ENCODE measurements at regions not wholly inside any gene's neighbourhood (a gene's known extent, or its start where the extent isn't known, plus 50 kb on each side); places are given as distances from the start of the nearest gene placed in this dataset.

DNA sequence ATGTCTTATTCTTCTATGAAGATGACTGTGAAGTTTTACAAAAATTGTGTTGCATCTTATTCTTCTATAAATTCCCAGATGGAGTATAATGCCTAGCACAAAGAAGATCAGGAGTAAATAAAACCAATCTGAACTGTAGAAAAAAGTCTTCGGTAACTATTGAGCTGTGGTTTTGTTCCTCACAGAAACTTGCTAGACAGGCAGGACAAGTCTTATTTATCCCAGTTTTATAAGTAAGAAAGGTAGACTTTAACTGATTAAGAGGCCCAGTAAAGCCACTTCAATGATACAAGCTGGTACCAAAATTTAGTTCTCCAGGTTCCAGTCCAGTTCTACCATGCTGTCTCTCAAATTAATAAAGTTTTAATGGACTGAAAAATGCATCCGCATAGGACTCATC lies 526.7 kb upstream of the SETBP1 start:
- DNase-seq, result no peak
- no peak for TF ChIP-seq CTCF (IDR thresholded peaks at IDR 0.05; ENCODE audit: low read depth, low read length, missing control alignments)
- no peak overlapping the region for H3K27ac ChIP-seq
- H3K4me3 ChIP-seq (ENCODE audit: low read depth, low read length), result no peak overlapping the region
- in situ Hi-C loops (cut with HindIII; ENCODE audit: low pct_ligation_motif_present, low sequenced_read_pairs), result no loop called here
- H3K36me3 ChIP-seq (replicated peaks), result no peaks in the 10 kb centered on the region
- H3K27me3 ChIP-seq (replicated peaks), result no peaks in the 10 kb centered on the region

GRCh38 chr18:44156126-44156525 lies 524.6 kb upstream of the SETBP1 start:
- in situ Hi-C loops (cut with HindIII; ENCODE audit: low pct_ligation_motif_present, low sequenced_read_pairs), result no loop called here
- no peak for TF ChIP-seq CTCF (IDR thresholded peaks at IDR 0.05; ENCODE audit: low read depth, low read length, missing control alignments)
- DNase-seq, result no peak
- no peak overlapping the region for H3K4me3 ChIP-seq (ENCODE audit: low read depth, low read length)
- H3K27ac ChIP-seq, result no peak overlapping the region
- no peaks in the 10 kb centered on the region for H3K27me3 ChIP-seq (replicated peaks)
- H3K36me3 ChIP-seq (replicated peaks), result no peaks in the 10 kb centered on the region

DNA sequence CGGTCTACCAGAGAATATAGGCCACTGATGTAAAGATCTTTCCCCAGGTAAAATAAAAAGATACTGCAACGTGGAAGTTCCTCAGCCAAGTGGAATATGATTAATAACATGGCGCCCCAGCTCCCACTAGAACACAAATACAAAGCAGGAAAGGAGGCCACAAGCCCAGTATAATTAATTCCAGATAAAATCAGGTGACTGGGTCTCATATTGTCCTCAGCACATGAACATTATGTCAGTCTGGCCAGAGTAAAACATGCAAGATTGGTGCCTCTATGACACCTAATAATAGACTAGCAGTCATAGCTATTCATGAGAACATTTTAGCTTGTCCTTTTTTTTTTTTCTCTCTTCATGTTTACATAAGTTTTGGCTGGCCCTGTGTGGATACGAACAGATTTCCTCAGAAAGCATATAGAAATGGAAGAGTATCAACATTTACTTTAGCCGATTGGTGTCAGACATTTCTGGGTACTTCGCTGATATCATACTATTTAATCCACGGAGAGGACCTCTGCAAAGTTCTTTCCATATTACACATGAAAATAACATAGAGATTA lies 523.8 kb upstream of the SETBP1 start:
- DNase-seq, result no peak
- in situ Hi-C loops (cut with HindIII; ENCODE audit: low pct_ligation_motif_present, low sequenced_read_pairs), result no loop called here
- H3K36me3 ChIP-seq (replicated peaks), result no peaks in the 10 kb centered on the region

GRCh38 chr18:44170208-44170880 lies 510.3 kb upstream of the SETBP1 start:
- Histone ChIP-seq H3K4me3 (ENCODE audit: low read depth, low read length) (no peak overlapping the region), H3K27me3 (replicated peaks) (no peaks in the 10 kb centered on the region), H3K27ac (peak overlapping the region; percentile 72), H3K36me3 (replicated peaks) (no peaks in the 10 kb centered on the region)
- TF ChIP-seq CTCF (IDR thresholded peaks at IDR 0.05; ENCODE audit: low read depth, low read length, missing control alignments), result no peak
- no peak for DNase-seq
- in situ Hi-C loops (cut with HindIII; ENCODE audit: low pct_ligation_motif_present, low sequenced_read_pairs), result no loop called here

More for the DNA sequence above, 523.8 kb upstream of the SETBP1 start:
- no peaks in the 10 kb centered on the region for H3K27me3 ChIP-seq (replicated peaks)
- no peak overlapping the region for H3K4me3 ChIP-seq (ENCODE audit: low read depth, low read length)
- no peak for TF ChIP-seq CTCF (IDR thresholded peaks at IDR 0.05; ENCODE audit: low read depth, low read length, missing control alignments)
- H3K27ac ChIP-seq, result no peak overlapping the region

- no peak for TF ChIP-seq CTCF (IDR thresholded peaks at IDR 0.05; ENCODE audit: low read depth, low read length, missing control alignments)
- DNase-seq, result no peak
- Histone ChIP-seq H3K4me3 (ENCODE audit: low read depth, low read length) (no peak overlapping the region), H3K27me3 (replicated peaks) (no peaks in the 10 kb centered on the region), H3K36me3 (replicated peaks) (no peaks in the 10 kb centered on the region), H3K27ac (no peak overlapping the region)
- in situ Hi-C loops (cut with HindIII; ENCODE audit: low pct_ligation_motif_present, low sequenced_read_pairs), result no loop called here
These were observed 509.4 kb upstream of the SETBP1 start for GRCh38 chr18:44171301-44171700.

- in situ Hi-C loops (cut with HindIII; ENCODE audit: low pct_ligation_motif_present, low sequenced_read_pairs), result no loop called here
- Histone ChIP-seq H3K4me3 (ENCODE audit: low read depth, low read length) (no peak overlapping the region), H3K27ac (no peak overlapping the region), H3K27me3 (replicated peaks) (no peaks in the 10 kb centered on the region), H3K36me3 (replicated peaks) (no peaks in the 10 kb centered on the region)
- DNase-seq, result no peak
- TF ChIP-seq CTCF (IDR thresholded peaks at IDR 0.05; ENCODE audit: low read depth, low read length, missing control alignments), result no peak
These were observed 504.8 kb upstream of the SETBP1 start for GRCh38 chr18:44175891-44176290.

Data from brain microvascular endothelial cell (primary cell).